ENCODE measurements at regions not wholly inside any gene's neighbourhood (a gene's known extent, or its start where the extent isn't known, plus 50 kb on each side); places are given as distances from the start of the nearest gene placed in this dataset.

GRCh38 chr20:22862671-22863230 is 172.4 kb upstream of the SSTR4 start:
- DNase-seq, result no peak

- DNase-seq, result no peak
Measured at GRCh38 chr20:22863826-22864225, 171.3 kb upstream of the SSTR4 start.

- DNase-seq, result no peak
Measured at GRCh38 chr20:22866812-22867341, 168.2 kb upstream of the SSTR4 start.

GRCh38 chr20:22878166-22878565 is 156.9 kb upstream of the SSTR4 start:
- DNase-seq, result no peak

GRCh38 chr20:22880277-22880676 is 154.8 kb upstream of the SSTR4 start:
- no peak for DNase-seq

- DNase-seq, result no peak
Measured at GRCh38 chr20:22887796-22888195, 147.3 kb upstream of the SSTR4 start.

- no peak for DNase-seq
Measured at GRCh38 chr20:22890594-22891300, 144.4 kb upstream of the SSTR4 start.

GRCh38 chr20:22901164-22901563 is 133.9 kb upstream of the SSTR4 start:
- DNase-seq, result no peak

- no peak for DNase-seq
Measured at GRCh38 chr20:22901921-22902320, 133.2 kb upstream of the SSTR4 start.

GRCh38 chr20:22904386-22904785 is 130.7 kb upstream of the SSTR4 start:
- DNase-seq, result no peak

GRCh38 chr20:22904905-22905304 is 130.2 kb upstream of the SSTR4 start:
- DNase-seq, result no peak

GRCh38 chr20:22905658-22906057 is 129.5 kb upstream of the SSTR4 start:
- DNase-seq, result no peak

GRCh38 chr20:22908437-22908836 is 126.7 kb upstream of the SSTR4 start:
- no peak for DNase-seq

- no peak for DNase-seq
Measured at GRCh38 chr20:22908944-22909343, 126.2 kb upstream of the SSTR4 start.

GRCh38 chr20:22909436-22909835 is 125.7 kb upstream of the SSTR4 start:
- DNase-seq, result no peak

- no peak for DNase-seq
Measured at GRCh38 chr20:22910287-22910852, 124.7 kb upstream of the SSTR4 start.

GRCh38 chr20:22914291-22914690 is 120.8 kb upstream of the SSTR4 start:
- DNase-seq, result no peak

- no peak for DNase-seq
Measured at GRCh38 chr20:22915512-22915911, 119.6 kb upstream of the SSTR4 start.

- no peak for DNase-seq
Measured at GRCh38 chr20:22916021-22916842, 118.9 kb upstream of the SSTR4 start.

- no peak for DNase-seq
Measured at GRCh38 chr20:22918286-22918983, 116.7 kb upstream of the SSTR4 start.

- no peak for DNase-seq
Measured at GRCh38 chr20:22920898-22921297, 114.2 kb upstream of the SSTR4 start.

GRCh38 chr20:22921595-22922421 is 113.3 kb upstream of the SSTR4 start:
- DNase-seq, result no peak

Data from CD4-positive, alpha-beta T cell treated with Interleukin-4 for 4 hours (primary cell).